ENCODE measurements at regions not wholly inside any gene's neighbourhood (a gene's known extent, or its start where the extent isn't known, plus 50 kb on each side); places are given as distances from the start of the nearest gene placed in this dataset.

GRCh38 chr2:16475986-16476567 is 189.6 kb downstream of the CYRIA start:
- no peaks in the 10 kb centered on the region for H3K79me2 ChIP-seq (replicated peaks; ENCODE audit: insufficient read depth, low read length)
- H3K9me2 ChIP-seq (ENCODE audit: insufficient read depth, low read length), result no peaks in the 10 kb centered on the region
- no peaks in the 10 kb centered on the region for H3K9me3 ChIP-seq (ENCODE audit: low read length)
- H3K36me3 ChIP-seq (ENCODE audit: insufficient read depth, low read length), result no peaks in the 10 kb centered on the region
- no peak overlapping the region for H3K4me3 ChIP-seq (ENCODE audit: low read length)
- no peak overlapping the region for H3K4me2 ChIP-seq (ENCODE audit: low read length)
- H3K27ac ChIP-seq (ENCODE audit: low read length), result no peak overlapping the region
- H2AFZ ChIP-seq (ENCODE audit: low read depth, low read length), result no peak overlapping the region
- no peaks in the 10 kb centered on the region for H3F3A ChIP-seq (ENCODE audit: insufficient read depth, low read length, poor library complexity, severe bottlenecking)
- no peak overlapping the region for H3K9ac ChIP-seq (ENCODE audit: low read length)
- TF ChIP-seq MXI1 (conservative IDR thresholded peaks at IDR 0.05; ENCODE audit: poor library complexity, severe bottlenecking), result no peak
- TF ChIP-seq EZH2 (IDR thresholded peaks at IDR 0.05; ENCODE audit: borderline replicate concordance, insufficient read depth, low read length, poor library complexity, severe bottlenecking), result no peak
- no peak for TF ChIP-seq EP300 (conservative IDR thresholded peaks at IDR 0.05; ENCODE audit: poor library complexity, severe bottlenecking)
- TF ChIP-seq TAF1 (IDR thresholded peaks at IDR 0.05; ENCODE audit: low read depth), result no peak
- TF ChIP-seq SMC3 (conservative IDR thresholded peaks at IDR 0.05; ENCODE audit: poor library complexity), result no peak
- TF ChIP-seq POLR2AphosphoS5 (IDR thresholded peaks at IDR 0.05), result no peak
- no peak for TF ChIP-seq RAD21 (conservative IDR thresholded peaks at IDR 0.05)
- TF ChIP-seq, protein P1, sequence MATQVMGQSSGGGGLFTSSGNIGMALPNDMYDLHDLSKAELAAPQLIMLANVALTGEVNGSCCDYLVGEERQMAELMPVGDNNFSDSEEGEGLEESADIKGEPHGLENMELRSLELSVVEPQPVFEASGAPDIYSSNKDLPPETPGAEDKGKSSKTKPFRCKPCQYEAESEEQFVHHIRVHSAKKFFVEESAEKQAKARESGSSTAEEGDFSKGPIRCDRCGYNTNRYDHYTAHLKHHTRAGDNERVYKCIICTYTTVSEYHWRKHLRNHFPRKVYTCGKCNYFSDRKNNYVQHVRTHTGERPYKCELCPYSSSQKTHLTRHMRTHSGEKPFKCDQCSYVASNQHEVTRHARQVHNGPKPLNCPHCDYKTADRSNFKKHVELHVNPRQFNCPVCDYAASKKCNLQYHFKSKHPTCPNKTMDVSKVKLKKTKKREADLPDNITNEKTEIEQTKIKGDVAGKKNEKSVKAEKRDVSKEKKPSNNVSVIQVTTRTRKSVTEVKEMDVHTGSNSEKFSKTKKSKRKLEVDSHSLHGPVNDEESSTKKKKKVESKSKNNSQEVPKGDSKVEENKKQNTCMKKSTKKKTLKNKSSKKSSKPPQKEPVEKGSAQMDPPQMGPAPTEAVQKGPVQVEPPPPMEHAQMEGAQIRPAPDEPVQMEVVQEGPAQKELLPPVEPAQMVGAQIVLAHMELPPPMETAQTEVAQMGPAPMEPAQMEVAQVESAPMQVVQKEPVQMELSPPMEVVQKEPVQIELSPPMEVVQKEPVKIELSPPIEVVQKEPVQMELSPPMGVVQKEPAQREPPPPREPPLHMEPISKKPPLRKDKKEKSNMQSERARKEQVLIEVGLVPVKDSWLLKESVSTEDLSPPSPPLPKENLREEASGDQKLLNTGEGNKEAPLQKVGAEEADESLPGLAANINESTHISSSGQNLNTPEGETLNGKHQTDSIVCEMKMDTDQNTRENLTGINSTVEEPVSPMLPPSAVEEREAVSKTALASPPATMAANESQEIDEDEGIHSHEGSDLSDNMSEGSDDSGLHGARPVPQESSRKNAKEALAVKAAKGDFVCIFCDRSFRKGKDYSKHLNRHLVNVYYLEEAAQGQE (IDR thresholded peaks at IDR 0.05; ENCODE audit: borderline replicate concordance), result no peak
- TF ChIP-seq, protein P2, sequence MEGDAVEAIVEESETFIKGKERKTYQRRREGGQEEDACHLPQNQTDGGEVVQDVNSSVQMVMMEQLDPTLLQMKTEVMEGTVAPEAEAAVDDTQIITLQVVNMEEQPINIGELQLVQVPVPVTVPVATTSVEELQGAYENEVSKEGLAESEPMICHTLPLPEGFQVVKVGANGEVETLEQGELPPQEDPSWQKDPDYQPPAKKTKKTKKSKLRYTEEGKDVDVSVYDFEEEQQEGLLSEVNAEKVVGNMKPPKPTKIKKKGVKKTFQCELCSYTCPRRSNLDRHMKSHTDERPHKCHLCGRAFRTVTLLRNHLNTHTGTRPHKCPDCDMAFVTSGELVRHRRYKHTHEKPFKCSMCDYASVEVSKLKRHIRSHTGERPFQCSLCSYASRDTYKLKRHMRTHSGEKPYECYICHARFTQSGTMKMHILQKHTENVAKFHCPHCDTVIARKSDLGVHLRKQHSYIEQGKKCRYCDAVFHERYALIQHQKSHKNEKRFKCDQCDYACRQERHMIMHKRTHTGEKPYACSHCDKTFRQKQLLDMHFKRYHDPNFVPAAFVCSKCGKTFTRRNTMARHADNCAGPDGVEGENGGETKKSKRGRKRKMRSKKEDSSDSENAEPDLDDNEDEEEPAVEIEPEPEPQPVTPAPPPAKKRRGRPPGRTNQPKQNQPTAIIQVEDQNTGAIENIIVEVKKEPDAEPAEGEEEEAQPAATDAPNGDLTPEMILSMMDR (IDR thresholded peaks at IDR 0.05; ENCODE audit: poor library complexity, severe bottlenecking), result no peak
- no peaks in the 10 kb centered on the region for H4K20me1 ChIP-seq (ENCODE audit: insufficient read depth)
- no peaks in the 10 kb centered on the region for H3K27me3 ChIP-seq (ENCODE audit: insufficient read depth, low read depth, low read length)

- no peaks in the 10 kb centered on the region for H3K9me2 ChIP-seq (ENCODE audit: insufficient read depth, low read length)
- H4K20me1 ChIP-seq (ENCODE audit: insufficient read depth), result no peaks in the 10 kb centered on the region
- H3K4me3 ChIP-seq (ENCODE audit: low read length), result no peak overlapping the region
- no peaks in the 10 kb centered on the region for H3K79me2 ChIP-seq (replicated peaks; ENCODE audit: insufficient read depth, low read length)
- H3K9ac ChIP-seq (ENCODE audit: low read length), result no peak overlapping the region
- no peaks in the 10 kb centered on the region for H3F3A ChIP-seq (ENCODE audit: insufficient read depth, low read length, poor library complexity, severe bottlenecking)
- no peaks in the 10 kb centered on the region for H3K27me3 ChIP-seq (ENCODE audit: insufficient read depth, low read depth, low read length)
- no peaks in the 10 kb centered on the region for H3K36me3 ChIP-seq (ENCODE audit: insufficient read depth, low read length)
- H3K9me3 ChIP-seq (ENCODE audit: low read length), result no peaks in the 10 kb centered on the region
- H3K27ac ChIP-seq (ENCODE audit: low read length), result no peak overlapping the region
- H3K4me2 ChIP-seq (ENCODE audit: low read length), result no peak overlapping the region
- TF ChIP-seq EZH2 (IDR thresholded peaks at IDR 0.05; ENCODE audit: borderline replicate concordance, insufficient read depth, low read length, poor library complexity, severe bottlenecking) (no peak), MXI1 (conservative IDR thresholded peaks at IDR 0.05; ENCODE audit: poor library complexity, severe bottlenecking) (no peak), RAD21 (conservative IDR thresholded peaks at IDR 0.05) (no peak), EP300 (conservative IDR thresholded peaks at IDR 0.05; ENCODE audit: poor library complexity, severe bottlenecking) (no peak), TAF1 (IDR thresholded peaks at IDR 0.05; ENCODE audit: low read depth) (no peak), SMC3 (conservative IDR thresholded peaks at IDR 0.05; ENCODE audit: poor library complexity) (no peak), POLR2AphosphoS5 (IDR thresholded peaks at IDR 0.05) (no peak)
- TF ChIP-seq, protein P1 (IDR thresholded peaks at IDR 0.05; ENCODE audit: borderline replicate concordance), result no peak
- TF ChIP-seq, protein P2 (IDR thresholded peaks at IDR 0.05; ENCODE audit: poor library complexity, severe bottlenecking), result no peak
- no peak overlapping the region for H2AFZ ChIP-seq (ENCODE audit: low read depth, low read length)
Observed at GRCh38 chr2:16475586-16475985, 190.0 kb downstream of the CYRIA start.
